Adipocyte (in vitro differentiated cells): ENCODE measurements at regions not wholly inside any gene's neighbourhood (a gene's known extent, or its start where the extent isn't known, plus 50 kb on each side); places are given as distances from the start of the nearest gene placed in this dataset.

Experiments used
- DNase-seq: peaks from one replicate; pipeline ENCODE4 v3.0.0-alpha.2; 2015; ENCODE audit warnings: low read depth
- H3K27me3 ChIP-seq: replicated peaks from 2 replicates; pipeline ENCODE4 v1.7.0; 2013; ENCODE audit warnings: mild to moderate bottlenecking, low read length, moderate library complexity; ENCODE audit not compliant: control insufficient read depth, insufficient read depth
- H3K36me3 ChIP-seq: 2 replicates; pipeline ENCODE4 v1.7.0; 2013; ENCODE audit warnings: low read length, mild to moderate bottlenecking, moderate library complexity; ENCODE audit not compliant: control insufficient read depth, insufficient read depth, severe bottlenecking
- H3K4me1 ChIP-seq: 2 replicates; pipeline ENCODE4 v1.7.0; 2013; ENCODE audit warnings: mild to moderate bottlenecking, low read length, moderate library complexity; ENCODE audit not compliant: control insufficient read depth, insufficient read depth
- H3K4me3 ChIP-seq: 2 replicates; pipeline ENCODE4 v1.7.0; 2013; ENCODE audit warnings: mild to moderate bottlenecking, low read length, moderate library complexity
- H3K9ac ChIP-seq: 2 replicates; pipeline ENCODE4 v1.7.0; 2013; ENCODE audit warnings: mild to moderate bottlenecking, low read length, moderate library complexity
- H3K9me3 ChIP-seq: 2 replicates; pipeline ENCODE4 v1.7.0; 2013; ENCODE audit warnings: mild to moderate bottlenecking, low read length, moderate library complexity; ENCODE audit not compliant: control insufficient read depth

- no peak overlapping the region for H3K4me3 ChIP-seq
- H3K9ac ChIP-seq = no peak overlapping the region
- DNase-seq = no peak
- peaks cover 3% of the 10 kb centered on the region for H3K27me3 ChIP-seq
- peaks cover 14% of the 10 kb centered on the region for H3K9me3 ChIP-seq
- no peaks in the 10 kb centered on the region for H3K36me3 ChIP-seq
- H3K4me1 ChIP-seq = no peaks in the 10 kb centered on the region
These were observed 91.3 kb upstream of the ATP10A start for GRCh38 chr15:25954398-25954797.

DNA sequence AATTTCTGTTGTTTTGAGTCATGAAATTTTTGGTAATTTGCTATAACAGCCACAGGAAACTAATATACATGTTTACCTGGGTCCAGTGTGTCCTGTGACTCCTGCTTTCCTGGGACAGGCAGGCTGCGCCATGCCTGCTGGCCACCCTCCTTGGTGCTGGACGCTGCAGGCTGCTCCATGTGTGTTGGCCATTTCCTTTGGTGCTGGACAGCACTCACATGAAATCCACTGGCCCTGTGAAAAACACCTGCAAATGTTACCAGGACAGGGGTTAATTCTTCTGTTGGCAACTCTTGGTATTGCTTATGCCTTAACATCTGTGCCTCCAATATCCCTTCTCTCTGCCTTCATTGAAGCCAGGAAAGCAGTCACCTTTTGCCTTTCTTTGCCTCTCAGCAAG is 86.9 kb upstream of the ATP10A start:
- no peaks in the 10 kb centered on the region for H3K36me3 ChIP-seq
- peaks cover 14% of the 10 kb centered on the region for H3K9me3 ChIP-seq
- no peaks in the 10 kb centered on the region for H3K4me1 ChIP-seq
- H3K4me3 ChIP-seq = no peak overlapping the region
- no peaks in the 10 kb centered on the region for H3K27me3 ChIP-seq
- no peak overlapping the region for H3K9ac ChIP-seq
- no peak for DNase-seq

- Histone ChIP-seq H3K4me1 (no peaks in the 10 kb centered on the region), H3K4me3 (no peak overlapping the region), H3K36me3 (no peaks in the 10 kb centered on the region), H3K9ac (no peak overlapping the region), H3K27me3 (no peaks in the 10 kb centered on the region), H3K9me3 (peaks cover 5% of the 10 kb centered on the region)
- DNase-seq = no peak
These were observed 84.5 kb upstream of the ATP10A start for GRCh38 chr15:25947323-25948314.

- no peaks in the 10 kb centered on the region for H3K27me3 ChIP-seq
- no peak overlapping the region for H3K4me3 ChIP-seq
- no peak overlapping the region for H3K9ac ChIP-seq
- no peaks in the 10 kb centered on the region for H3K4me1 ChIP-seq
- no peak for DNase-seq
- H3K9me3 ChIP-seq = no peaks in the 10 kb centered on the region
- no peaks in the 10 kb centered on the region for H3K36me3 ChIP-seq
These were observed 83.2 kb upstream of the ATP10A start for GRCh38 chr15:25946241-25946805.

DNA sequence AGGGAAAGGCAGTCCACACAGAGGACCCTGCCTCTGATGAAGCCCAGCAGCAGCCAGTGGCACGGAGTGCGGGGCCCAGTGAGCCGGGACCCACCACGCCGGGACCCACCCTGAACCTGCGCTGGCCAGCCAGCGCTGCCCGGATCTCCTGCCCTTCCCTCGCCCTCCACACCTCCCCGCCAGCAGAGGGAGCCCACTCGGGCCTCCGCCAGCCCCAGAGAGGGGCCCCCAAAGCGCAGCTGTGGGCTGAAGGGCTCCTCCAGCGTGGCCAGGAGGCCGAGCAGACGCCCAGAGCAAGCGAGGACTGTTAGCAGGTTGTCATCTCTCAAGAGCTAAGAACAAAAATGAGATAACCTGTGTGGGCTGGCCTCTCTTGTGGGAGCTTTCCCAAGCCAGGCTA is 81.3 kb upstream of the ATP10A start:
- Histone ChIP-seq H3K4me1 (no peaks in the 10 kb centered on the region), H3K9ac (no peak overlapping the region), H3K27me3 (no peaks in the 10 kb centered on the region), H3K36me3 (no peaks in the 10 kb centered on the region), H3K9me3 (no peaks in the 10 kb centered on the region), H3K4me3 (no peak overlapping the region)
- no peak for DNase-seq

- Histone ChIP-seq H3K9me3 (no peaks in the 10 kb centered on the region), H3K4me3 (no peak overlapping the region), H3K27me3 (no peaks in the 10 kb centered on the region), H3K9ac (no peak overlapping the region), H3K4me1 (no peaks in the 10 kb centered on the region), H3K36me3 (no peaks in the 10 kb centered on the region)
- DNase-seq = no peak
These were observed 80.7 kb upstream of the ATP10A start for GRCh38 chr15:25943831-25944230.

- Histone ChIP-seq H3K9ac (no peak overlapping the region), H3K9me3 (no peaks in the 10 kb centered on the region), H3K4me1 (peaks cover 6% of the 10 kb centered on the region), H3K4me3 (no peak overlapping the region), H3K36me3 (no peaks in the 10 kb centered on the region), H3K27me3 (no peaks in the 10 kb centered on the region)
- peak; percentile 19 for DNase-seq
These were observed 76.0 kb upstream of the ATP10A start for GRCh38 chr15:25939122-25939521.

DNA sequence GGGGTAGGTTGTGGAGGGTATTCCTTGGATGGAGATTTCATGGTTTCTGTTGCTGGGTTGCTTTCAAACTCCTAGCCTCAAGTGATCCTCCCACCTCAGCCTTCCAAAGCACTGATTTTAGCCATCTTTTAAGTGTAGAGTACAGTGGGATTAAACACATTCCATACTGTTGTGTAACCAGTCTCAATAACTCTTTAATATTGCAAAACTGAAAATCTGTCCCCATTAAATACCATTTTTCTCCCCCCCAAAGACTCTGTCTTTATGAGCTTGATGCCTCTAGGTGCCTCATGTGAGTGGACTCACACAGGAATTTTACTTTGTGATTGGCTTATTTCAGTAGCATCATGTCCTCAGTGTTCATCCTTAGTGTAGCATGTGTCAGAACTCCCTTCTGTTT is 74.7 kb upstream of the ATP10A start:
- Histone ChIP-seq H3K4me3 (no peak overlapping the region), H3K27me3 (no peaks in the 10 kb centered on the region), H3K36me3 (no peaks in the 10 kb centered on the region), H3K9ac (no peak overlapping the region), H3K9me3 (no peaks in the 10 kb centered on the region), H3K4me1 (peaks cover 9% of the 10 kb centered on the region)
- peak; percentile 35 for DNase-seq

DNA sequence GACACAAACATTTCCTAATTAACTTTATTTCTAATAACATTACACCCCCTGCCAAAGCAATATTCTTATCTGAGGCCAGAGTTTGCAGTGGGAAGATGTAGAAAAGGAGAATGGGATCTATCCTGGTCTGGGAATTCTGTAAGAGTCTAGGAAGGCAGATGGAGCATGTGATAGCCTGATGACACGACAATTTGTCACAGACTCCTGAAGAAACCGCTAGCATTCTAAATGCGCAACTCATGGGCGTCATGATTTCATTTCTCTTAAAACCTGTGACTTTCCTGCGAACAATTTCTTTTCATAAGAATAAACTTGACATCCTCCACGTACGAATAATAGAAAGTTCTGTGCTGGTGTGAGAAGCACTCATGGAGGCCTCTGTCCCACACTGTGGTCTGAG is 72.9 kb upstream of the ATP10A start:
- Histone ChIP-seq H3K36me3 (no peaks in the 10 kb centered on the region), H3K4me1 (peaks cover 14% of the 10 kb centered on the region), H3K9ac (no peak overlapping the region), H3K4me3 (no peak overlapping the region), H3K9me3 (no peaks in the 10 kb centered on the region), H3K27me3 (no peaks in the 10 kb centered on the region)
- DNase-seq = no peak

DNA sequence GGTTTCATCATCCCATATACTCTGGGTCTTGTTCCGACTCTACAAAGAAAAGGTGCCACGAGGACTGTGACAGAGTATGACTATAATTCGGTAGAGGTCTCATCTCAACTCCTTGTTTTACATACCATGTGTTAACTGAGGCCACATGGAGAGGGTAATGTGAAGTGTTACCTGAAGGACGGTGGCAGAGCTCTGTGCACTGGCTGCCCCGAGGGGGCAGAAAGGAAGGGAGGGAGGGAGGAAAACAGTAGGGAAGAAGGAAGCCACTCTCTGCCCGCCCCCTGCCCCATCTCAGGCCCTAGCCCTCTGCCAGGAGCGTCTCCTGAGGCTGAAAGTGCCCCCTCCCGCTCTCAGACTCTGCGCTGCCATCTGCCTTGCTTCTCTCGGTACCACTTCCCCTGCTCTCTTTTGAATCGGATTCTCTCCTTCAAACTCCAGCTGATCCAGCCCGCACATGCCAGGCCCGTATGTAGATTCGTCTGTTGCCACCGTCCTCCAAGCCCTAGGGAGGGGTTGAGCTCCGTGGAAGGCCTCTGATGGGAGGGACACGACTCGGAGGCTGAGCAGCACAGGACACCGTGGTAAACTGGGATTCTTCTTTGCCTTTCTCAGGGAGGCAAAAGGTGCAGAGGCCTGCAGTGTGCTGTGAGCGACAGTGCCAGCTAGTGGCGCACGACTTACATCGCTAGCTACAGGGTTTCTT is 70.5 kb upstream of the ATP10A start:
- Histone ChIP-seq H3K27me3 (no peaks in the 10 kb centered on the region), H3K9ac (peak overlapping the region; percentile 75), H3K4me3 (peak overlapping the region; percentile 73), H3K36me3 (no peaks in the 10 kb centered on the region), H3K4me1 (peaks cover 17% of the 10 kb centered on the region), H3K9me3 (peaks cover 5% of the 10 kb centered on the region)
- DNase-seq = peak; percentile 90

DNA sequence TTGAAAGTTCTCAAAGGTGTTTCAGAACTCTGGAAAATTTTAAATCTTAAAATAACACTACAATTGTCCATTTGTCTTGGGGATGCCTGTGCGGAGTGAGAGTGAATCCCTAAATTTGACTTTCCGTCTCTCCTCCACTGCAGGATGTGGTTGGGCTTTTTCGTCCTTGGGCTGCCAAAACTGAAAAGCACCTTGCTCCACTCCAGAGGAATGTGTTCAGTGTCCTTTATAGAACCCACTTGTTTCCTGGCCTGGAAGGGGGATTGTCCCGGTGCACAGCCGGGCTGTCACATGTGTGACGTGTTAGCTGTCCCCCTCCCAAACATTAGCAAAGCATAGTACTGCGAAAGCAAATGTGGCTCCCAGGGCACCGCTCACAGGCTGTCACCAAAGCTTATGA is 69.6 kb upstream of the ATP10A start:
- no peak overlapping the region for H3K9ac ChIP-seq
- no peaks in the 10 kb centered on the region for H3K27me3 ChIP-seq
- DNase-seq = no peak
- peaks cover 5% of the 10 kb centered on the region for H3K9me3 ChIP-seq
- no peak overlapping the region for H3K4me3 ChIP-seq
- H3K36me3 ChIP-seq = no peaks in the 10 kb centered on the region
- H3K4me1 ChIP-seq = peaks cover 14% of the 10 kb centered on the region
